Heart left ventricle (tissue), 13 donors: ENCODE measurements at regions not wholly inside any gene's neighbourhood (a gene's known extent, or its start where the extent isn't known, plus 50 kb on each side); places are given as distances from the start of the nearest gene placed in this dataset.

Experiments used
- CTCF ChIP-seq, 12 donors: fragments of 200-600 bp; sonication (generic) in 4 of 12; IDR thresholded peaks; one replicate each; pipeline versions ENCODE4 v1.5.0 to v1.8.0; 2018 to 2022; ENCODE audit warnings: antibody characterized with exemption in 12 of 12, mild to moderate bottlenecking in 5 of 12
- POLR2A ChIP-seq, 2 donors: fragments of 450-650 bp; IDR thresholded peaks; one replicate each; pipeline ENCODE4 v1.6.1; 2017; ENCODE audit warnings: antibody characterized with exemption in 2 of 2, mild to moderate bottlenecking in 2 of 2, moderate library complexity in 2 of 2
- donor health status: ischemic (EF 13 %, LVEDD 7.1; RV severe dilation, severe dysfunction).
- donor health status: DM: no; HTN: yes; CAD: no.
- donor health status: DM: no; HTN: no; CAD: no.
- donor health status: ischemic (EF 25% LVEDD 6.9; RV normal size, moderate dysfunction).
- donor health status: ischemic (EF 25% LVEDD 5.7; RV mildly dilated, moderate dysfunction).
- donor health status: ischemic (EF 35%, LVEDD 5.7; RV mildly dilated, moderate dysfunction).
- donor health status: nonischemic (EF 11% LVEDD 7.7; RV severe dilation, severe dysfunction).
- donor health status: DM: yes; HTN: yes; CAD: no.
- donor health status: PGD.
- donor health status: ischemic (EF 29% LVEDD 5.4; RV normal size, mild dysfunction).
- donor health status: nonischemic (EF 23%, LVEDD 6.1; RV moderate dilation, normal function).

GRCh38 chr12:47591361-47591791, 114.5 kb downstream of the RPAP3 start:
- no peak for TF ChIP-seq CTCF (IDR thresholded peaks at IDR 0.05)
- TF ChIP-seq POLR2A (IDR thresholded peaks at IDR 0.05), result no peak
